SW 1271 (cell line): ENCODE measurements at regions not wholly inside any gene's neighbourhood (a gene's known extent, or its start where the extent isn't known, plus 50 kb on each side); places are given as distances from the start of the nearest gene placed in this dataset.

ENCODE experiments used
- DNase-seq, 2 experiments: peaks; one replicate each; lab custom pipeline; 2025; lab: John Stamatoyannopoulos, UW

DNA sequence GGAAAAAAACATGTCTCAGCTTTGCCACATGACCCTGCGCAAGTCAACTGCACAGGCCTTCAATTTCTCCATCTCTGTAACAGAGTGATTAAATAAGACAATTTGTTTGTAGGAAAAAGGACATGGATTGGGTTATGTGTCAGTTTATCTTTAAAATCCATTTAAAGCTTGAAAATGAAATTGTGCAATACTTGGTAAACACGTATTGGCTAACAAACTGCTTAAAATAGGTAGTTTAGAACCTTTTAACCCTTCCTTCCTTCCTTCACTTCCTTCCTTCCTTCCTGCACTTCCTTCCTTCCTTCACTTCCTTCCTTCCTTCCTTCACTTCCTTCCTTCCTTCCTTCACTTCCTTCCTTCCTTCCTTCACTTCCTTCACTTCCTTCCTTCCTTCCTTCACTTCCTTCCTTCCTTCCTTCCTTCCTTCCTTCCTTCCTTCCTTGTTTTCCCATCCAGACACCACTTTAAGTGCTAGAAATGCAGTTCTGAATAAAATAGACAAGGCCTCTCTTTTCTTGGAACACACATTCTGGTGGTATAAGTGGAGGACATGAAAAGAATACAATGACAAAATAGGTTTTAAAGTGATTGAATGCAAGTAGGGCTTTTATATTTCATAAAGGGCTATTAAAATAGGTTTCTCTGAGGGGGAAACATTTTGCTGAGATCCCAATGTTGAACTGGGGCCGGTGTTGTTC is 130.2 kb upstream of the TP63 start:
- no peak for DNase-seq

- DNase-seq: no peak
These were observed 128.9 kb upstream of the TP63 start for GRCh38 chr3:189502256-189502655.

DNA sequence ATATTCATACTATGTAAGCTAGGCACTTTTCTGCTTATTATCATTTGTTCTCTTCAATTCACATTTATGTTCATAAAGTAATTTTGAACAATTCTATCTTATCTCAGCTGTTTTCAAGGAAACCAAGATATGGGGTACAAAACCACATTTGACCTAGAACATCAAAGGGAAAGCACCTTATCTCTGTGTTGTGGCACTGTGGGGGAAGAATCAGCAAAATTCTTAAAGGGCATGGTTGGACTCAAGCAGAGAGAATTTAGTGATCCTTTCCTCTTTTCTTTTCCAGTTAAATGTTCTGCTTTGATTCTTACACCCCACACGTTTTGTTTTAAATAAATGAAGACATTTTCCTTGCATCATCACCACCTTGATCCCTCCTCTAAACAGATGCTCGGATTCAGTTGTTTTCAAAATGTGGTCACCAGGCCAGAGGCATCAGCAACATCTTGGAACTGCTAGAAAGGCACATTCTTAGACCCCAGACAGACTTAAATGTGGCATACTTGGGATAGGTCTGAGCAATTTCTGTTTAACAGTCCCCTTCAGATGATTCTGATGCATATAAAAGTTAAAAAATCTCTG is 128.4 kb upstream of the TP63 start:
- no peak for DNase-seq

GRCh38 chr3:189507856-189508255 is 123.3 kb upstream of the TP63 start:
- DNase-seq: no peak

DNA sequence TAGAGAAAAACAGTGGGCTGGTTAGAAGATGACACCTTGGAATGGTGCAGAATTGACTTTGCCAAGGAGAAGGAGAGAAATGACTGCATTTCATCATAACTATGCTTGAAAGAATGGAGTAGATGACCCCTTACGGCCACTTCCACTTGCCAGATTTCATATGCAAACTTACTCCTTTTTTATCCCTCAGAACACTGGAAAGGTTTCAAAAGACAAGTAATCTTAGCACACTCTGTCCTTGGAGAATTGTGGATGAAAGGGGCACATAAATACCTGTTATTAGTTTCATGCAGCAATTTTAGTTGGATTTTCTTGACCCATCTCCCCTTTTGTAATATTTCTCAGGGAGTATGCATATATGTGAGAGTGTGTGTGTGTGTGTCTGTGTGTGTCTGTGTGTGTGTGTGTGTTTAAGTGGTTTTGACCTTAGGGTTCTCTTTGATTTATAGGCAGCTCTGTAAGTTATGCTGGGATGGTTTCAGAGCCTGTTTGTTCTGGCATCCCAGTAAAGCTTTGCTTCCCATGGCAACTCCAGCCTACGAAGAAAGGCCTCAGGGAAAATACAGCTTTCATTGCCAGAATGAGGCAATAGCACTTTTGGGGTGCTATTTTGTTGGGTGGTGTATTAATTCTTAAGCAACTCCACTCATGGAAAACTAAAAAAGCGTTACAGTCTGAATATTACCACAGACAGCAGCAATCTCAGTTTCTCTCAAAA is 122.2 kb upstream of the TP63 start:
- no peak for DNase-seq

DNA sequence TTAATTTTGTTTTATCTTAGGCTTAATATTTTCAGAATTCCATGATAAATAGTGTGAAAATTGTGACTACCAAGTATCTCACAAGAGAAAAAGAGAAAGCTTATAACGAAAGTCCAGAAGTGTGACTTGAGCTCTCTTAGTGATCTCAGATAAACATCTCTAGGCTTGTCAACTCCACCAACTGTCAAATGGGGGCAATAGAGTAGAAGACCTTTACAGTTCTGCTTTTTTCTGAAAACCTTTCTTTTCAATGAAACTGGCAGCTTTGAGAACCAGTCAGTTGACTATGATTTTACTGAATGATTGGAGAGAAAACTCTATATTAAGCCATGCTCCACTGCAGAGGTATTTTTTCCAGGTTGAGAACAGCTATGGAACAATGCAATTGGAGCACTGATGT is 119.2 kb upstream of the TP63 start:
- DNase-seq: no peak

DNA sequence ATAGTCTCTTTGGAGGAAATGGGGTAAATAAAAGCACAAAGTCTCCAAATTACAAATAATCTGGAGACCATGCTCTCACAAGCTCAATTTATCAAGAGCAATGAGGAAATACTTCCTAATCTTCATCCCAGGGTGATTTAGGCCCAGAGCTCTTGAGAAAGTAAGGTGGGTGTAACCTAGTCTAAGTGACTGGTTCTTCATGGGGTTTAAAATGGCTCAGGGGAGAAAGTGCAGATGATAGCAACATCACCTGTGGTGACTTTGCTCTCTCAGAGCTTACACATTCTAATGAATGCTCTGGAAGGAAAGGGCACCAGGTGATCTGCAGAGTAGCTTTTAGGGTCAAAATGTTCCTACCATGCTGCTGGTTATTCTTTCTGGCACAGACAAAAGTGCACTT is 118.4 kb upstream of the TP63 start:
- no peak for DNase-seq

DNA sequence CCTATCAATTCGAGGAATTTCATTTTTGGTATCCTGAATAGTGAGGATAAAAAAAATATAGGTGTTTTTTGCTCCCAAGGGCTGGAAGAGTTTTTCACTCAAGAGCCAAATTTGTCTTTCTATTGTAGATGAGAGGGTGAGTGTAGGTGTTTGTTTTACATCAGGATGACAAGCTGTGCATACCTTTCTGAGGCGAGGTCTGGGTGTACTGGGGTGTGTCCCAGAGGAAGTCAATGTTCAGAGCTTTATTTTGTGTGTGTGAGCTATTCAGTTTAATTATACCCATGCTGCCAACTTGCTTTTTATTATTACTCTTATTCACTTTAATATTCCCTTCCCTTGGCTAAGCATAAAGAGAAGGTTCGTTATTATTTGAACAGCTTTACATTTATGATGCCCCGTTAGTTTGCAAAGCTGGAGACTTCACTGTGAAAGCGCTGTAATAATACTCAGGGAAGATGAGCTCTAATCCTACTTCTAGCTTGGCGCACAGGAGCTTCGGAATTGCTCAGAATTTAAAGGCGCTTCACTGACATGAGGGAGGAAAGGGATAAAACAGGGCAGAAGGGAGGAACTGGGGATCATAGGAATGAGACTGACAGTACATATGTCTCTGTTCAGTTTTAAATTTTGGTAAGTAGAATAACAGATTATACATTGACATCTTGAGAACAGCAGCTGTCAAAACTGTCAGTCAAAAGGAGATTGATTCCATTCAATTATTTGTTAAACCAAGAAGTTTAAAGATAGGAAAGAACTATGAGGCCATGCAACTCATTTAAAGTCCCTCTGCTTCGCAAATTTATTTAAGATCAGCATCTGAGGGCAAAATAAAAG is 117.7 kb upstream of the TP63 start:
- DNase-seq: no peak

GRCh38 chr3:189516039-189516438 is 115.2 kb upstream of the TP63 start:
- DNase-seq: no peak

DNA sequence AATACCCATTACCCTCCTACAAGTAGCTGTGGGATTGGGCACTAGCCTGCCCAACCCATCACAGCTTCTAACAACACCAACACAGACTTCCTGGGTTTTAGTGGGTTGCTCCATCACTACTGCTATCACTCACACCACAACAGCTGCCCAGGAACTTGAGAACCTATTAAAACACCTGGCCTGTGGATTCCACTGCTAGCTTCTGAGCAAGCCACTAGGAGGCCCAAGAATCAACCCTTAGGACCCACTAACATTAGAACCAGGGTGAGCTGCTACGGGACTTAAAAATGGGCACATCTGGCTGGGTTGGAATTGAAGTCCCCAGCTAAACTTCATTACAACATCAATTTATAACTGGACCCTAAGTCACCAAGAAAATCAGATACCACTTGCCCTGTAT is 113.2 kb upstream of the TP63 start:
- no peak for DNase-seq

DNA sequence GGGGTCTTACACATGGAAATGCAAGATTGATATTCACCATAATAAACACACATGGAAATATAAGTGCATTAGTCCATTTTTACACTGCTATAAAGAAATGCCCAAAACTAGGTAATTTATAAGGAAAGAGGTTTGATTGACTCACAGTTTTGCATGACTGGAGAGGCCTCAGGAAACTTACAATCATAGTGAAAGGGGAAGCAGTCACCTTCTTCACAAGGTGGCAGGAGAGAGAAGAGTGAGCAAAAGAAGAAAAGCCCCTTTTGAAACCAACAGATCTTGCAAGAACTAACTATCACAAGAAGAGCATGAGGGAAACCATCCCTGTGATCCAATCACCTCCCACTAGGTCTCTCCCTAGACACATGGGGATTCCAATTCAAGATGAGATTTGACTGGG is 111.7 kb upstream of the TP63 start:
- DNase-seq: no peak

- DNase-seq: no peak
These were observed 101.7 kb upstream of the TP63 start for GRCh38 chr3:189529468-189529867.

- DNase-seq: no peak
These were observed 101.2 kb upstream of the TP63 start for GRCh38 chr3:189529889-189530471.

DNA sequence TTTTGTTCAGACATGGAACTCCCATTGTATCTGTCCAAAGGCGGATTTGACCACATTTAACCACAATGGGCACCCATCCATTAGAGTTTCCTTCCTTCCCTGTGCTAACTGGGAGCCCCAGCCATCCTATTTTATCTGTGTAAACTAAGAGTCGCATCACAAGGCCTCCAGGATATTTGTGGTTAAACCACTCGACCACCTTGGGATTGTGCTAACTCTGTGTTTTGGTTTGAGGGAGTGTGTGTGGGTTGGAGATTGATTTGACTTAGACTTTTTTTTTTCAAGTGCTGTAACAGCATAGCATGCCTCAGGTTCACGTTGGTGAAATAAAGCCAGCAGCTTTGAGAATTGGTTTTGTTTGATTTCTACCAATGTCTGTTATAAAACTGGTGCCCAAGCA is 100.4 kb upstream of the TP63 start:
- no peak for DNase-seq

- DNase-seq: no peak
These were observed 99.9 kb upstream of the TP63 start for GRCh38 chr3:189531271-189531670.

DNA sequence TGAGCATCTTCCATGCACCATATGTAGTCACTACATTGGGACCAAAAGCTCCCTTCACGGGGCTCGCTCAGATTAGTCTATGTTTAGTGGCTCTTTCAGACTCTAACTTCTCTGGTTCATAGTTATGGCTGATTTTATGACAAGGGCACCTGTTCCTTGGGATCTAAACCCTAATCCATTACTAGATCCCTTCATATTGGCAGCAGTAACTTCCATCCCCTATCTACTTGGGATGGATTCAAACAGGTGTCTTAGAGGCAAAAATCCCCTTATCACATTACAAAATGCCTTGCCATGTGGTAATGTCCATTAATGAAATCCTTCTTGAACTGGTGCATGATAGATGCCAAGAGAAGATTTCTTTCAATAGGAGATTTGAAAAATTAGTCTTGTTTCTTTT is 96.7 kb upstream of the TP63 start:
- no peak for DNase-seq

DNA sequence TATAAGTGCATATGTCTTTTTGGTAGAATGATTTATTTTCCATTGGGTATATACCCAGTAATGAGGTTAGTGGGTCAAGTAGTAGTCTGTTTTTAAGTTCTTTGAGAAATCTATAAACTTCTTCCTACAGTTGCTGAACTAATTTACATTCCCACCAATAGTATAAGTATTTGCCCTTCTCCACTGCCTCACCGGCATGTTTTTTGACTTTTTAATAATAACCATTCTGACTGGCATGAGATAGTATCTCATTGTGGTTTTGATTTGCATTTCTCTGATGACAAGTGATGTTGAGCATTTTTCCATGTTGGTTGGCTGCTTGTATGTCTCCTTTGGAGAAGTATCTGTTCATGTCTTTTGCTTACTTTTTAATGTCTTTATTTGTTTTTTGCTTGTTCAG is 94.1 kb upstream of the TP63 start:
- no peak for DNase-seq

DNA sequence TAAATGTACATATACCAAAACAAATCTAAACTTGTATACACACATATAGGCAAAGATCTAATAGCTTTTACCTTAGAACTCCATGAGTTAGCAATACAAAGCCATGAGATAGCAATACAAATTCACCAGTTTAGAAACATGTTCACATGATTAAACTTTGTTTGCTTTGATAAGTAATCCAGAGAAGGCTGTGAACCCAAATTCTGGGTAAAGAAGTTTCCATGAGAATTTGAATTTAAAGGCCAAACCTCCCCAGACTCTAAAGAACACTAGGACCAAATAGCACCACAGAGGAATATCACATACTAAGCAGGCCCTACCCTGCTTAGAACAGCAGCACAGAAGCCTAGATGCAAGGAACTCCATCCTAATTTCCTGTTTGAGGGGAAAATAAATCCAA is 83.7 kb upstream of the TP63 start:
- no peak for DNase-seq

DNA sequence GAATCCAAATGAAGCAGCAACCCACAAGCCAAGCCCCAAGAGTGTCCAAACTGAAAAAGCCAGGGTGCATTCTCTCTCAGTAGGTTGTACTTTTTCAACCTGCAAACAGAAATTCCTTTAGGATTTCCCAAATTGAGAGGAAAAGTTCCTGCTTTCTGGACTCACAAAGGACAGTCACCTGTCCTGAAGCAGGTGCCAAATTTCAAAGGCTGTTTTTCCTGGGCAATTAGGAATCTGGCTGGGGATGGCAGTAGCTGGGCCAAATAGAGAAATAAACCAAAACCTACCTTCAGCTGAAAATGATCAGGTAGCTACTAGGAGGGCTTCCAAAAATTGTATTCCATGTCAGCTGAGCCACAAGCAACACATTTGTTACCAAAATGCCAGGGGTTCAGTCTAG is 83.1 kb upstream of the TP63 start:
- no peak for DNase-seq

GRCh38 chr3:189551007-189551406 is 80.2 kb upstream of the TP63 start:
- DNase-seq: no peak

- DNase-seq: no peak
These were observed 76.2 kb upstream of the TP63 start for GRCh38 chr3:189554868-189555557.

DNA sequence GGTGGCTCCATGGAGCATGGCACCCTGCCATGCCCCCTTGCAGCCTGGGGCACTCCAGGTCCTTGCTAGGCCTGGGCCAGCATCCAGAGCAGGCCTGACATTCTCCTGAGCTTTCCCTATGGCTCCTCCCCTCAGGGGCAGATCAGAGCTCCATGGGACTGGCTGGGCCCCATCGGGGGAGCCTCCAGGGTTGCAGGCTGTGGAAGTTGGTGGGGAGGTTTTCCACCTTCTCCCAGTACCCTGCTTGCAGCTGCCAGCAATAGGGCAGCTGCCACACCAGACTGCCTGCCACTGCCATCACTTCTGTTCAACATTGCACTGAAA is 75.7 kb upstream of the TP63 start:
- DNase-seq: no peak
